ENCODE measurements at regions not wholly inside any gene's neighbourhood (a gene's known extent, or its start where the extent isn't known, plus 50 kb on each side); places are given as distances from the start of the nearest gene placed in this dataset.
"Not testable (repeated sequence)": the region's sequence is repeated elsewhere in the genome, so short reads cannot be mapped to it uniquely, and the experiment has no call there.

- DNase-seq: not testable (repeated sequence)
These were observed 397.3 kb downstream of the RAP2B start for GRCh38 chr3:153559366-153559765.

GRCh38 chr3:153567011-153567410, 405.0 kb downstream of the RAP2B start:
- DNase-seq: no peak

GRCh38 chr3:153567556-153567955, 405.5 kb downstream of the RAP2B start:
- no peak for DNase-seq

GRCh38 chr3:153570481-153570880, 408.5 kb downstream of the RAP2B start:
- not testable (repeated sequence) for DNase-seq

GRCh38 chr3:153572165-153572564, 410.1 kb downstream of the RAP2B start:
- no peak for DNase-seq

- no peak for DNase-seq
These were observed 410.6 kb downstream of the RAP2B start for GRCh38 chr3:153572654-153573053.

- no peak for DNase-seq
These were observed 411.5 kb downstream of the RAP2B start for GRCh38 chr3:153573481-153573880.

- no peak for DNase-seq
These were observed 412.4 kb downstream of the RAP2B start for GRCh38 chr3:153574445-153574844.

GRCh38 chr3:153577059-153577736, 415.2 kb downstream of the RAP2B start:
- no peak for DNase-seq

GRCh38 chr3:153578046-153578445, 416.0 kb downstream of the RAP2B start:
- DNase-seq: no peak

GRCh38 chr3:153590051-153590450, 428.0 kb downstream of the RAP2B start:
- no peak for DNase-seq

- no peak for DNase-seq
These were observed 429.7 kb downstream of the RAP2B start for GRCh38 chr3:153591561-153592245.

GRCh38 chr3:153595186-153595815, 433.3 kb downstream of the RAP2B start:
- no peak for DNase-seq

- no peak for DNase-seq
These were observed 434.4 kb downstream of the RAP2B start for GRCh38 chr3:153596401-153596800.

GRCh38 chr3:153599685-153600084, 437.7 kb downstream of the RAP2B start:
- DNase-seq: no peak

- DNase-seq: no peak
These were observed 438.9 kb downstream of the RAP2B start for GRCh38 chr3:153600896-153601295.

- DNase-seq: no peak
These were observed 439.4 kb downstream of the RAP2B start for GRCh38 chr3:153601374-153601853.

GRCh38 chr3:153602801-153603200, 440.8 kb downstream of the RAP2B start:
- no peak for DNase-seq

- no peak for DNase-seq
These were observed 452.1 kb downstream of the RAP2B start for GRCh38 chr3:153614140-153614539.

GRCh38 chr3:153614563-153614962, 452.5 kb downstream of the RAP2B start:
- no peak for DNase-seq

- DNase-seq: no peak
These were observed 453.8 kb downstream of the RAP2B start for GRCh38 chr3:153615863-153616262.

- no peak for DNase-seq
These were observed 455.4 kb downstream of the RAP2B start for GRCh38 chr3:153617463-153617862.

GRCh38 chr3:153618176-153618575, 456.1 kb downstream of the RAP2B start:
- no peak for DNase-seq

- DNase-seq: no peak
These were observed 457.2 kb downstream of the RAP2B start for GRCh38 chr3:153619268-153619667.

All from stimulated activated CD4-positive, alpha-beta T cell treated with anti-CD3 and anti-CD28 coated beads, Interleukin-2, amount 100 ng/mL, for 24 hours (primary cell).